Right lobe of liver (tissue), 4 donors: ENCODE measurements at regions not wholly inside any gene's neighbourhood (a gene's known extent, or its start where the extent isn't known, plus 50 kb on each side); places are given as distances from the start of the nearest gene placed in this dataset.

ENCODE experiments used
- CTCF ChIP-seq, 4 donors: fragments of 200-600 bp in 3 of 4; fragments of 450-650 bp in 1 of 4; IDR thresholded peaks; one replicate each; pipeline versions ENCODE4 v1.5.1 to v1.8.0; 2016 to 2022; ENCODE audit warnings: antibody characterized with exemption in 4 of 4, mild to moderate bottlenecking in 2 of 4
- POLR2A ChIP-seq: fragments of 450-650 bp; IDR thresholded peaks from one replicate; pipeline ENCODE4 v1.6.1; 2017; ENCODE audit warnings: antibody characterized with exemption, mild to moderate bottlenecking
- donor health status: DM: no; HTN: no; CAD: no.
- donor health status: DM: no; HTN: no; CAD: no.
- donor health status: DM: no; HTN: yes; CAD: no.

DNA sequence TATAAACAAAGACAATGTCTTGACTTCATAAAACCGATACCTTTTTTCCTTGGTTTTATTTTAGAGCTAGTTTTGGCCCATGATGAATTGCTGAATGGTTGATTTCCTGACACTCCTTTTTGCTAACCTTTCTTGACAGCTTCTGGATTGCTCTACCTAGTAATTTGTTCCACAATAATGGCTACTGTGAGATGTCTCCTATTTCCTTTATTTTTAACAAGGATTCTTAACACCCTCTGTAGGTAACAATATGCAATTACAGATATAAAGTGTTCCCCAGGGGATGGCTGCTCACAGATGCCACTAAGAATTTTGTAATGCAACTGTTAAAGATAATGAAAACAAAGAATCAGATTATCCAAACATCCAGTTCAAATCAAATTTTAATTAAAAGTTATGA lies 100.8 kb upstream of the ATP5MC3 start:
- TF ChIP-seq CTCF (IDR thresholded peaks at IDR 0.05) = peak; percentile 49 to 53 (median 51)
- no peak for TF ChIP-seq POLR2A
